Fibroblast of lung (primary cell): ENCODE measurements at regions not wholly inside any gene's neighbourhood (a gene's known extent, or its start where the extent isn't known, plus 50 kb on each side); places are given as distances from the start of the nearest gene placed in this dataset.

Experiments
- CTCF ChIP-seq, 2 donors: IDR thresholded peaks in 1 of 2; conservative IDR thresholded peaks in 1 of 2; 1 replicate in 1 of 2; 2 replicates in 1 of 2; pipeline ENCODE4 v1.5.1; 2011 to 2012; ENCODE audit warnings: low read length in 2 of 2, control low read depth in 1 of 2, inconsistent platforms in 1 of 2, low read depth in 1 of 2, mild to moderate bottlenecking in 1 of 2
- EZH2 ChIP-seq: IDR thresholded peaks from 2 replicates; pipeline ENCODE4 v1.5.1; 2012; ENCODE audit warnings: low read length, control low read depth, mild to moderate bottlenecking; ENCODE audit errors: missing control alignments

GRCh38 chr18:46426021-46426678, 230.9 kb downstream of the LOXHD1 start:
- TF ChIP-seq CTCF (conservative IDR thresholded peaks at IDR 0.05 in 1 of 2, IDR thresholded peaks at IDR 0.05 in 1 of 2; ENCODE audit: low read depth in 1 of 2, low read length in 2 of 2): no peak
- no peak for TF ChIP-seq EZH2
